HepG2 (cell line): ENCODE measurements at regions not wholly inside any gene's neighbourhood (a gene's known extent, or its start where the extent isn't known, plus 50 kb on each side); places are given as distances from the start of the nearest gene placed in this dataset.

Experiments
- AHR ChIP-seq: IDR thresholded peaks from 2 replicates; pipeline ENCODE4 v1.6.1; 2018; ENCODE audit warnings: missing genetic modification reagents, missing compliant biosample characterization
- CEBPB ChIP-seq: IDR thresholded peaks from 2 replicates; pipeline ENCODE4 v1.6.1; 2011; ENCODE audit warnings: low read depth, low read length, improper control_type of control experiment, borderline replicate concordance
- CHD2 ChIP-seq: IDR thresholded peaks from 2 replicates; pipeline ENCODE4 v1.6.1; 2011; ENCODE audit warnings: low read depth, low read length, improper control_type of control experiment
- EP300 ChIP-seq, 3 experiments: sonication (generic) in 1 of 3; formaldehyde crosslinking in 1 of 3; IDR thresholded peaks; 2 replicates each; pipeline versions ENCODE4 v1.5.1 to v1.6.1; 2011 to 2020; ENCODE audit warnings: low read depth in 2 of 3, low read length in 2 of 3, borderline replicate concordance in 1 of 3, improper control_type of control experiment in 1 of 3, mild to moderate bottlenecking in 1 of 3, missing genetic modification reagents in 1 of 3, moderate library complexity in 1 of 3
- GMEB2 ChIP-seq: IDR thresholded peaks from 2 replicates; pipeline ENCODE4 v1.6.1; 2016; ENCODE audit warnings: missing biosample characterization, missing genetic modification reagents, low read depth
- NFIC ChIP-seq: IDR thresholded peaks from 2 replicates; pipeline ENCODE4 v1.6.1; 2012; ENCODE audit warnings: mild to moderate bottlenecking, low read length, inconsistent platforms
- RFX5 ChIP-seq: IDR thresholded peaks from 2 replicates; pipeline ENCODE4 v1.6.1; 2011; ENCODE audit warnings: low read depth, low read length, improper control_type of control experiment
- RNF2 ChIP-seq: fragments of 450-650 bp; conservative IDR thresholded peaks from 2 replicates; pipeline ENCODE4 v1.6.1; 2016; ENCODE audit warnings: low read depth
- STAT6 ChIP-seq: sonication (generic); formaldehyde crosslinking; IDR thresholded peaks from 2 replicates; pipeline ENCODE4 v1.4.0; 2020; ENCODE audit warnings: missing genetic modification reagents, mild to moderate bottlenecking, borderline replicate concordance
- TARDBP ChIP-seq: sonication (generic); formaldehyde crosslinking; IDR thresholded peaks from 2 replicates; pipeline ENCODE4 v1.8.0; 2022; ENCODE audit warnings: mild to moderate bottlenecking, missing genetic modification reagents
- TCF7L2 ChIP-seq: IDR thresholded peaks from 2 replicates; pipeline ENCODE4 v1.6.1; 2011; ENCODE audit warnings: mild to moderate bottlenecking, low read depth, low read length, moderate library complexity
- ZBTB7A ChIP-seq: sonication (generic); formaldehyde crosslinking; IDR thresholded peaks from 2 replicates; pipeline ENCODE4 v1.8.0; 2022; ENCODE audit warnings: mild to moderate bottlenecking, missing genetic modification reagents
- ZBTB7B ChIP-seq: sonication (generic); formaldehyde crosslinking; IDR thresholded peaks from 2 replicates; pipeline ENCODE4 v1.4.0; 2020; ENCODE audit warnings: missing genetic modification reagents
- ZNF180 ChIP-seq: sonication (generic); formaldehyde crosslinking; IDR thresholded peaks from 2 replicates; pipeline ENCODE4 v1.4.0; 2020; ENCODE audit warnings: low read depth, missing genetic modification reagents, borderline replicate concordance

- TF ChIP-seq ZBTB7A (CRISPR knock-in tag) (no peak), CEBPB (no peak), TCF7L2 (no peak), ZBTB7B (no peak), RFX5 (no peak), AHR (CRISPR knock-in tag) (no peak), TARDBP (CRISPR knock-in tag) (no peak), CHD2 (no peak), GMEB2 (no peak), EP300 (IDR thresholded peaks at IDR 0.05; ENCODE audit: low read depth in 2 of 2, low read length in 2 of 2) (no peak), EP300 (CRISPR knock-in tag; IDR thresholded peaks at IDR 0.05; ENCODE audit: borderline replicate concordance) (no peak), STAT6 (CRISPR knock-in tag) (no peak), ZNF180 (CRISPR knock-in tag) (no peak), RNF2 (no peak), NFIC (no peak)
Observed at GRCh38 chr20:11995805-11996567, 78.3 kb downstream of the BTBD3 start.
